T-cell (primary cell): ENCODE measurements at regions not wholly inside any gene's neighbourhood (a gene's known extent, or its start where the extent isn't known, plus 50 kb on each side); places are given as distances from the start of the nearest gene placed in this dataset.
"Not testable (repeated sequence)": the region's sequence is repeated elsewhere in the genome, so short reads cannot be mapped to it uniquely, and the experiment has no call there.

Source experiments
- ATAC-seq, 4 experiments: fragments of 200-7000 bp in 3 of 4; fragments of 150-1000 bp in 1 of 4; cut with Tn5 transposase; replicated peaks in 1 of 4; 1 replicate in 3 of 4; 2 replicates in 1 of 4; pipeline ENCODE4 v1.10.0; 2021; ENCODE audit warnings: moderate library complexity in 3 of 4, mild to moderate bottlenecking in 2 of 4, moderate number of reproducible peaks in 1 of 4
- CTCF ChIA-PET, 2 donors: fragments of 300-600 bp; sonication (Branson Sonifier 250); formaldehyde crosslinking; loops; one replicate each; lab custom pipeline; 2022; ENCODE audit warnings: antibody characterized with exemption in 2 of 2; lab: Charles Lee
- POLR2A ChIA-PET, 2 donors: fragments of 300-600 bp; sonication (Branson Sonifier 250); formaldehyde crosslinking; loops; one replicate each; lab custom pipeline; 2022; ENCODE audit warnings: antibody characterized with exemption in 2 of 2; lab: Charles Lee
- DNase-seq, 35 experiments: peaks; one replicate each; pipeline versions ENCODE4 v3.0.0 to v3.0.0-alpha.2; 2013 to 2023
- H3K27ac ChIP-seq: one replicate; pipeline ENCODE4 v1.5.1; 2013; ENCODE audit warnings: low read length
- H3K27me3 ChIP-seq, 2 experiments: replicated peaks in 1 of 2; 1 replicate in 1 of 2; 2 replicates in 1 of 2; pipeline versions ENCODE4 v1.6.1 to v1.7.0; 2013; ENCODE audit warnings: low read length in 1 of 2, mixed read lengths in 1 of 2; ENCODE audit not compliant: control insufficient read depth in 2 of 2, insufficient read depth in 2 of 2; ENCODE audit errors: extremely low read depth in 1 of 2
- H3K36me3 ChIP-seq, 2 donors: 1 replicate in 1 of 2; 2 replicates in 1 of 2; pipeline versions ENCODE4 v1.6.1 to v1.7.0; 2013; ENCODE audit warnings: low read length in 1 of 2; ENCODE audit not compliant: control insufficient read depth in 2 of 2, insufficient read depth in 1 of 2; ENCODE audit errors: extremely low read depth in 1 of 2
- H3K4me1 ChIP-seq, 2 experiments: 1 replicate in 1 of 2; 2 replicates in 1 of 2; pipeline versions ENCODE4 v1.6.1 to v1.7.0; 2013; ENCODE audit warnings: low read length in 2 of 2, mixed read lengths in 1 of 2; ENCODE audit not compliant: insufficient read depth in 2 of 2, control insufficient read depth in 1 of 2; ENCODE audit errors: extremely low read depth in 1 of 2
- H3K4me3 ChIP-seq, 2 donors: 1 replicate in 1 of 2; 2 replicates in 1 of 2; pipeline versions ENCODE4 v1.5.1 to v1.7.0; 2013; ENCODE audit warnings: mild to moderate bottlenecking in 2 of 2, low read length in 1 of 2, moderate library complexity in 1 of 2; ENCODE audit not compliant: control insufficient read depth in 1 of 2; ENCODE audit errors: extremely low read depth in 1 of 2
- H3K9me3 ChIP-seq: 2 replicates; pipeline ENCODE4 v1.7.0; 2013
- H3K27ac Mint-ChIP-seq, 2 donors: one replicate each; pipeline ENCODE4 v1.8.0; 2020 to 2021; ENCODE audit warnings: mild to moderate bottlenecking in 2 of 2, mixed read lengths in 2 of 2
- H3K27me3 Mint-ChIP-seq, 2 donors: one replicate each; pipeline ENCODE4 v1.8.0; 2021 to 2022; ENCODE audit warnings: mixed read lengths in 2 of 2
- H3K36me3 Mint-ChIP-seq: one replicate; pipeline ENCODE4 v1.8.0; 2021; ENCODE audit warnings: mixed read lengths
- H3K4me1 Mint-ChIP-seq, 3 donors: one replicate each; pipeline ENCODE4 v1.8.0; 2020 to 2022; ENCODE audit warnings: mixed read lengths in 3 of 3, mild to moderate bottlenecking in 1 of 3
- H3K4me3 Mint-ChIP-seq, 3 donors: one replicate each; pipeline ENCODE4 v1.8.0; 2020 to 2022; ENCODE audit warnings: mild to moderate bottlenecking in 3 of 3, mixed read lengths in 3 of 3, moderate library complexity in 3 of 3
- H3K9me3 Mint-ChIP-seq, 3 donors: one replicate each; pipeline ENCODE4 v1.8.0; 2020 to 2022; ENCODE audit warnings: mixed read lengths in 3 of 3
- WGBS: methylation state at CpG from one replicate; pipeline ENCODE4 v1.1.5; 2013; ENCODE audit warnings: missing lambda C conversion rate; ENCODE audit not compliant: insufficient coverage; 5-methylcytosine and 5-hydroxymethylcytosine counted together

DNA sequence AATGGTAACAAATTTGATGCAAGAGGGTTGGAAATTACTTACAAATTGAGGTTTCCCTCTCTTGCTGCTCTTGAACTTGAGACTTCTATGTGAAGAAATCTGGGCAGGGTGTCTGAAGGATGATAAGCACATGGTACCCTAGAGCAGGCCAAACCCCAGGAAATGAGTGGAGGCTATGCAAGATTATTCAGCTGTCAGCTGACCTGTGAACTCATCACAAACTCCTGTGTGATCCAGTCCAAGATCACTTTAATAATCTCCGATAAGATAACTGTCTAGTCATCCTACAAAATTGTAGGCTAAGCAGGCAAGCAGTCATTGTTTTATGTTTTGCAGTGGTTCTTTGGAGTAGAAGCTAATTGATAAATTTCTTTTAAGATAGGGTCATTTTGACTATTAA is 213.1 kb downstream of the BTBD3 start:
- no peaks in the 10 kb centered on the region for H3K4me1 Mint-ChIP-seq
- Histone ChIP-seq H3K4me3 (no peak overlapping the region), H3K9me3 (no peaks in the 10 kb centered on the region), H3K27ac (no peak overlapping the region), H3K27me3 (no peaks in the 10 kb centered on the region), H3K36me3 (no peaks in the 10 kb centered on the region), H3K4me1 (no peaks in the 10 kb centered on the region)
- ATAC-seq (no peak), DNase-seq (no peak)
- H3K27ac Mint-ChIP-seq, result no peak overlapping the region
- no peaks in the 10 kb centered on the region for H3K36me3 Mint-ChIP-seq
- H3K4me3 Mint-ChIP-seq, result no peak overlapping the region
- ChIA-PET CTCF (no interaction called here), POLR2A (no interaction called here)
- H3K9me3 Mint-ChIP-seq, result peaks cover 9 to 15% (median 11%) of the 10 kb centered on the region in 3 donors
- H3K27me3 Mint-ChIP-seq, result no peaks in the 10 kb centered on the region
- no CpG with 5 or more reads among the region's 1 CpG for WGBS

GRCh38 chr20:12133553-12133952 is 215.9 kb downstream of the BTBD3 start:
- ATAC-seq, result no peak
- no peaks in the 10 kb centered on the region for H3K4me1 Mint-ChIP-seq
- no peaks in the 10 kb centered on the region for H3K36me3 Mint-ChIP-seq

DNA sequence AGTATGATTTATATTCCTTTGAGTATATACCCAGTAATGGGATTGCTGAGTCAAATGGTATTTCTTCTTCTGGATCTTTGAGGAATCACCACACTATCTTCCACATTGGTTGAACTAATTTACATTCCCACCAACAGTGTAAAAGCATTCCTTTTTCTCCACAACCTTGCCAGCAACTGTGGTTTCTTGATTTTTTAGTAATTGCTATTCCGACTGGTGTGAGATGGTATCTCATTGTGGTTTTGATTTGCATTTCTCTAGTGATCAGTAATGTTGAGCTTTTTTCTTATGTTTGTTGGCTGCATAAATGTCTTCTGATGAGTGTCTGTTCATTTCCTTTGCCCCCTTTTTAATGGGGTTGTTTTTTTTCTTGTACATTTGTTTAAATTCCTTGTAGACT is 228.3 kb downstream of the BTBD3 start:
- H3K27ac Mint-ChIP-seq, H3K36me3 ChIP-seq, H3K4me3 ChIP-seq, H3K4me1 Mint-ChIP-seq, H3K27me3 ChIP-seq, H3K4me1 ChIP-seq, H3K36me3 Mint-ChIP-seq, CTCF ChIA-PET, H3K9me3 ChIP-seq, H3K27me3 Mint-ChIP-seq, ATAC-seq, DNase-seq, POLR2A ChIA-PET, H3K4me3 Mint-ChIP-seq, H3K27ac ChIP-seq: not testable (repeated sequence)
- peaks cover 28 to 31% (median 29%) of the 10 kb centered on the region in 3 donors for H3K9me3 Mint-ChIP-seq
- WGBS, result 88% methylated on average over 1 of the region's 1 CpG

More at GRCh38 chr20:12133553-12133952, 215.9 kb downstream of the BTBD3 start:
- H3K4me3 Mint-ChIP-seq, result no peak overlapping the region
- H3K27me3 Mint-ChIP-seq, result no peaks in the 10 kb centered on the region
- Histone ChIP-seq H3K9me3 (no peaks in the 10 kb centered on the region), H3K36me3 (no peaks in the 10 kb centered on the region), H3K4me1 (no peaks in the 10 kb centered on the region), H3K4me3 (no peak overlapping the region), H3K27ac (no peak overlapping the region), H3K27me3 (no peaks in the 10 kb centered on the region)
- H3K27ac Mint-ChIP-seq, result no peak overlapping the region
- peaks cover 13 to 34% (median 14%) of the 10 kb centered on the region in 3 donors for H3K9me3 Mint-ChIP-seq
- WGBS, result 29% methylated on average over 1 of the region's 2 CpGs
- CTCF ChIA-PET, result no interaction called here
- DNase-seq, result no peak
- POLR2A ChIA-PET, result no interaction called here

- H3K4me1 ChIP-seq, result no peaks in the 10 kb centered on the region
- WGBS, result no CpG with 5 or more reads among the region's 1 CpG
- no peak overlapping the region for H3K27ac Mint-ChIP-seq
- H3K9me3 ChIP-seq, result no peaks in the 10 kb centered on the region
- no peaks in the 10 kb centered on the region for H3K36me3 Mint-ChIP-seq
- H3K4me3 Mint-ChIP-seq, result no peak overlapping the region
- DNase-seq, result no peak
- ChIA-PET CTCF (no interaction called here), POLR2A (no interaction called here)
- H3K27me3 ChIP-seq, result no peaks in the 10 kb centered on the region
- peaks cover 6 to 12% (median 8%) of the 10 kb centered on the region in 3 donors for H3K9me3 Mint-ChIP-seq
- no peak overlapping the region for H3K27ac ChIP-seq
- no peaks in the 10 kb centered on the region for H3K4me1 Mint-ChIP-seq
- H3K36me3 ChIP-seq, result no peaks in the 10 kb centered on the region
- no peak overlapping the region for H3K4me3 ChIP-seq
- H3K27me3 Mint-ChIP-seq, result no peaks in the 10 kb centered on the region
- no peak for ATAC-seq
Observed at GRCh38 chr20:12152996-12153395, 235.3 kb downstream of the BTBD3 start.

DNA sequence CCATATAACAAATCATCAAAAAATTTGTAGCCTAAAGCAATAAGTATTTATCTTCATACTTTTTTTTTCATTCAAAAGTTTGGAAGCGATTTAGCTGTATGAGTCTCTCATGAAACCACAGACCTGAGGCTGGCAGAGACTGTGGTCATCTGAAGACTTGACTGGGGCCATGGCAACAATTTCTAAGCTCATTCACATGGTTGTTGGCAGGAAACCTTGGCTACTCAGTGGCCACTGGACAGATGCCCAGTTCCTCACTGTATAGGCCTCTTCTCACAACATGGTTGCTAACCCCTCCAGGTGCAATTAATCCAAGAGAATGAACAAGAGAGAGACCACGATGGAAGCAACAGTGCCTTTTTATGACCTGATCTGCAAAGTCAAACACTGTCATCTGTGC is 235.9 kb downstream of the BTBD3 start:
- no peak for ATAC-seq
- 80% methylated on average over 2 of the region's 2 CpGs for WGBS
- DNase-seq, result no peak
- H3K4me3 ChIP-seq, result no peak overlapping the region
- no peaks in the 10 kb centered on the region for H3K36me3 ChIP-seq
- H3K27me3 ChIP-seq, result no peaks in the 10 kb centered on the region
- Mint-ChIP-seq H3K36me3 (no peaks in the 10 kb centered on the region), H3K9me3 (peaks cover 6 to 7% (median 6%) of the 10 kb centered on the region in 3 donors), H3K4me3 (no peak overlapping the region), H3K27me3 (no peaks in the 10 kb centered on the region), H3K4me1 (no peaks in the 10 kb centered on the region), H3K27ac (no peak overlapping the region)
- H3K9me3 ChIP-seq, result no peaks in the 10 kb centered on the region
- ChIA-PET POLR2A (no interaction called here), CTCF (no interaction called here)
- no peak overlapping the region for H3K27ac ChIP-seq
- H3K4me1 ChIP-seq, result no peaks in the 10 kb centered on the region

GRCh38 chr20:12156252-12156651 is 238.6 kb downstream of the BTBD3 start:
- no peaks in the 10 kb centered on the region for H3K4me1 ChIP-seq
- Mint-ChIP-seq H3K27me3 (no peaks in the 10 kb centered on the region), H3K4me1 (no peaks in the 10 kb centered on the region), H3K27ac (no peak overlapping the region), H3K36me3 (no peaks in the 10 kb centered on the region), H3K4me3 (no peak overlapping the region), H3K9me3 (peaks cover 6 to 11% (median 6%) of the 10 kb centered on the region in 3 donors)
- no peaks in the 10 kb centered on the region for H3K9me3 ChIP-seq
- no peak for DNase-seq
- ATAC-seq, result no peak
- CTCF ChIA-PET, result no interaction called here
- POLR2A ChIA-PET, result no interaction called here
- no peak overlapping the region for H3K4me3 ChIP-seq
- WGBS, result no CpG with 5 or more reads among the region's 4 CpGs
- no peaks in the 10 kb centered on the region for H3K36me3 ChIP-seq
- H3K27ac ChIP-seq, result no peak overlapping the region
- H3K27me3 ChIP-seq, result no peaks in the 10 kb centered on the region

GRCh38 chr20:12159261-12159660 is 241.6 kb downstream of the BTBD3 start:
- no peak overlapping the region for H3K27ac Mint-ChIP-seq
- ChIA-PET CTCF (no interaction called here), POLR2A (no interaction called here)
- Histone ChIP-seq H3K4me1 (no peaks in the 10 kb centered on the region), H3K27ac (no peak overlapping the region), H3K36me3 (no peaks in the 10 kb centered on the region), H3K4me3 (no peak overlapping the region), H3K9me3 (no peaks in the 10 kb centered on the region), H3K27me3 (no peaks in the 10 kb centered on the region)
- H3K27me3 Mint-ChIP-seq, result no peaks in the 10 kb centered on the region
- DNase-seq (no peak), ATAC-seq (no peak)
- H3K9me3 Mint-ChIP-seq, result peaks cover 11 to 15% (median 15%) of the 10 kb centered on the region in 3 donors
- 92% methylated on average over 6 of the region's 6 CpGs for WGBS
- H3K4me3 Mint-ChIP-seq, result no peak overlapping the region
- H3K36me3 Mint-ChIP-seq, result no peaks in the 10 kb centered on the region
- no peaks in the 10 kb centered on the region for H3K4me1 Mint-ChIP-seq
